D721Med (cell line): ENCODE measurements at regions not wholly inside any gene's neighbourhood (a gene's known extent, or its start where the extent isn't known, plus 50 kb on each side); places are given as distances from the start of the nearest gene placed in this dataset.

Experiments used
- DNase-seq: peaks from one replicate; pipeline ENCODE4 v3.0.0; 2011; ENCODE audit warnings: low spot score; ENCODE audit not compliant: insufficient read length
- FAIRE-seq: peaks from 2 replicates; lab custom pipeline; 2011; peaks lifted over from hg19 to GRCh38; lab: Jason Lieb, UNC
- CTCF ChIP-seq: IDR thresholded peaks from 2 replicates; pipeline ENCODE4 v1.5.1; 2012; ENCODE audit warnings: mild to moderate bottlenecking, control low read depth; ENCODE audit not compliant: insufficient read depth; ENCODE audit errors: missing control alignments

- TF ChIP-seq CTCF: no peak
- FAIRE-seq (no peak), DNase-seq (no peak)
Measured at GRCh38 chr4:114488301-114488982, 110.2 kb upstream of the UGT8 start.

GRCh38 chr4:114494246-114494803 is 104.3 kb upstream of the UGT8 start:
- FAIRE-seq: no peak
- DNase-seq: no peak
- TF ChIP-seq CTCF: no peak

- FAIRE-seq (no peak), DNase-seq (no peak)
- no peak for TF ChIP-seq CTCF
Measured at GRCh38 chr4:114495471-114495928, 103.1 kb upstream of the UGT8 start.

- no peak for TF ChIP-seq CTCF
- no peak for DNase-seq
- no peak for FAIRE-seq
Measured at GRCh38 chr4:114497116-114497515, 101.5 kb upstream of the UGT8 start.

- no peak for FAIRE-seq
- no peak for DNase-seq
- no peak for TF ChIP-seq CTCF
Measured at GRCh38 chr4:114509340-114509739, 89.3 kb upstream of the UGT8 start.

- TF ChIP-seq CTCF: no peak
- DNase-seq (no peak), FAIRE-seq (no peak)
Measured at GRCh38 chr4:114512595-114513295, 85.9 kb upstream of the UGT8 start.
